NCI-H146 treated with DMSO at 0.1 percent for 48 hours (cell line): ENCODE measurements at regions not wholly inside any gene's neighbourhood (a gene's known extent, or its start where the extent isn't known, plus 50 kb on each side); places are given as distances from the start of the nearest gene placed in this dataset.

ENCODE experiments used
- DNase-seq: peaks from one replicate; lab custom pipeline; 2025; ENCODE audit not compliant: unreplicated experiment; lab: John Stamatoyannopoulos, UW

GRCh38 chr1:23639460-23640095 lies 52.0 kb upstream of the RPL11 start:
- no peak for DNase-seq

- DNase-seq = no peak
Observed at GRCh38 chr1:23638786-23639241, 52.8 kb upstream of the RPL11 start.

- DNase-seq = no peak
Observed at GRCh38 chr1:23638188-23638619, 53.4 kb upstream of the RPL11 start.

- no peak for DNase-seq
Observed at GRCh38 chr1:23636009-23636408, 55.6 kb upstream of the RPL11 start.

- DNase-seq = peak; percentile 22
Observed at GRCh38 chr1:23634840-23635651, 56.6 kb upstream of the RPL11 start.

- DNase-seq = no peak
Observed at GRCh38 chr1:23634518-23634839, 57.1 kb upstream of the RPL11 start.

GRCh38 chr1:23632479-23633160 lies 59.0 kb upstream of the RPL11 start:
- DNase-seq = no peak

- no peak for DNase-seq
Observed at GRCh38 chr1:23629708-23630290, 61.8 kb upstream of the RPL11 start.

GRCh38 chr1:23628951-23629387 lies 62.6 kb upstream of the RPL11 start:
- DNase-seq = no peak

- DNase-seq = no peak
Observed at GRCh38 chr1:23627069-23627735, 64.4 kb upstream of the RPL11 start.

- no peak for DNase-seq
Observed at GRCh38 chr1:23625929-23626535, 65.6 kb upstream of the RPL11 start.

GRCh38 chr1:23625459-23625858 lies 66.1 kb upstream of the RPL11 start:
- no peak for DNase-seq

- DNase-seq = no peak
Observed at GRCh38 chr1:23624440-23624839, 65.1 kb upstream of the ID3 start.

- DNase-seq = no peak
Observed at GRCh38 chr1:23622284-23622683, 63.0 kb upstream of the ID3 start.

GRCh38 chr1:23620605-23621004 lies 61.3 kb upstream of the ID3 start:
- no peak for DNase-seq

GRCh38 chr1:23619299-23620188 lies 60.2 kb upstream of the ID3 start:
- peak; percentile 79 for DNase-seq

- no peak for DNase-seq
Observed at GRCh38 chr1:23618586-23619083, 59.3 kb upstream of the ID3 start.

GRCh38 chr1:23617084-23617521 lies 57.8 kb upstream of the ID3 start:
- DNase-seq = no peak

GRCh38 chr1:23616292-23616824 lies 57.1 kb upstream of the ID3 start:
- DNase-seq = no peak
